Lower leg skin (tissue), 4 donors: ENCODE measurements at regions not wholly inside any gene's neighbourhood (a gene's known extent, or its start where the extent isn't known, plus 50 kb on each side); places are given as distances from the start of the nearest gene placed in this dataset.

Experiments
- DNase-seq, 2 donors: peaks; one replicate each; pipeline ENCODE4 v3.0.0-alpha.2; 2019; ENCODE audit warnings: low spot score in 2 of 2
- H3K4me3 ChIP-seq: fragments of 200-600 bp; sonication (generic); 2 replicates; pipeline ENCODE4 v1.5.1; 2017; ENCODE audit warnings: mild to moderate bottlenecking, low read depth; ENCODE audit not compliant: poor library complexity, severe bottlenecking
- POLR2A ChIP-seq, 2 donors: fragments of 450-650 bp; IDR thresholded peaks; one replicate each; pipeline ENCODE4 v1.6.1; 2016 to 2017; ENCODE audit warnings: antibody characterized with exemption in 2 of 2, mild to moderate bottlenecking in 1 of 2, moderate library complexity in 1 of 2
- WGBS, 2 donors: methylation state at CpG; one replicate each; pipeline ENCODE4 v1.1.5; 2018; 5-methylcytosine and 5-hydroxymethylcytosine counted together
- intact Hi-C: fragments of 100-400 bp; cut with DNase I; formaldehyde crosslinking; loops from one replicate; pipeline ENCODE4 v1.15.0; 2023; ENCODE audit warnings: low total_unique reads
- TF ChIP-seq, protein P1 (sequence below), 3 donors: fragments of 450-650 bp; IDR thresholded peaks; one replicate each; pipeline ENCODE4 v1.5.1; 2016; ENCODE audit warnings: antibody characterized with exemption in 3 of 3, mild to moderate bottlenecking in 3 of 3, moderate library complexity in 2 of 3

DNA sequence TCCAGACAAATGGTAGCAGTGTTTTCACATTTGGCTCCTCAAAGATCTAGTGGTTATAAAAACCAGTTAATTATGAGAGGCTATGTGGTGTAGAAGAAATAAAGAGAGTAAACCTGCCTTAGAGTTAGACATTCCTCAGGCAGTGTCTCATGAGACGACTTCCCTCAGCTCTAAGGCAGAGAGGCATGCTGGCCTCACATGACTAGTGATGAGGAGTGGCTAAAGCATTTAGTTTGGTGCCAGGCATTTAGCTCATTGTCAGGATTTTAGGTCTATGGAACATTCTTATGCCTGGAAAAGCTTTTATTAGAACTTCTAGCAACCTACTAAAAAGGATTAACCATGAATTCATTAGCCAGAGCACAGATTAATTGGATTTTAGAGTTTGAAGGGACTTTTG lies 90.3 kb downstream of the RPRM start:
- intact Hi-C loops: no loop called here
- TF ChIP-seq, protein P1, sequence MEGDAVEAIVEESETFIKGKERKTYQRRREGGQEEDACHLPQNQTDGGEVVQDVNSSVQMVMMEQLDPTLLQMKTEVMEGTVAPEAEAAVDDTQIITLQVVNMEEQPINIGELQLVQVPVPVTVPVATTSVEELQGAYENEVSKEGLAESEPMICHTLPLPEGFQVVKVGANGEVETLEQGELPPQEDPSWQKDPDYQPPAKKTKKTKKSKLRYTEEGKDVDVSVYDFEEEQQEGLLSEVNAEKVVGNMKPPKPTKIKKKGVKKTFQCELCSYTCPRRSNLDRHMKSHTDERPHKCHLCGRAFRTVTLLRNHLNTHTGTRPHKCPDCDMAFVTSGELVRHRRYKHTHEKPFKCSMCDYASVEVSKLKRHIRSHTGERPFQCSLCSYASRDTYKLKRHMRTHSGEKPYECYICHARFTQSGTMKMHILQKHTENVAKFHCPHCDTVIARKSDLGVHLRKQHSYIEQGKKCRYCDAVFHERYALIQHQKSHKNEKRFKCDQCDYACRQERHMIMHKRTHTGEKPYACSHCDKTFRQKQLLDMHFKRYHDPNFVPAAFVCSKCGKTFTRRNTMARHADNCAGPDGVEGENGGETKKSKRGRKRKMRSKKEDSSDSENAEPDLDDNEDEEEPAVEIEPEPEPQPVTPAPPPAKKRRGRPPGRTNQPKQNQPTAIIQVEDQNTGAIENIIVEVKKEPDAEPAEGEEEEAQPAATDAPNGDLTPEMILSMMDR (IDR thresholded peaks at IDR 0.05): no peak
- no peak for TF ChIP-seq POLR2A (IDR thresholded peaks at IDR 0.05)
- 0 to 31% methylated on average over 1 of the region's 1 CpG for WGBS, 2 donors

DNA sequence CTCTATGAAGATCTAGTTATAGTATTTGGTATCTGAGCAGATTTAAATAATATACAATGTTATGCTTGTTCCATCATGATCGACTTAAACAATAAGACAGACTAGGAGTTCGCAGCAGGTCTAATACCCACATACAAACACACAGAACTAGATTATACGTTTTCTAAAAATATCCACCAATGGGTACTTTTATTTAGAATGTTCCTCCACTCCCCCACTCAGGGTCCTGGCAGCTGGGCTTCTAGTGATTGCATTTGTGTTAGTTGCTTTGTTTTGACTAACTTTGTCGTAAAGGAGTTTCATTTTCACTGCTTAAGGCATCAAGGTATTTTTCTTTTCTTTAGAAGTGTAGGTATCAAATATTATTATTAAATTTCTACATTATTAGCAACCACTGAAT lies 91.4 kb downstream of the RPRM start:
- DNase-seq: no peak
- intact Hi-C loops: no loop called here
- TF ChIP-seq, protein P1 (IDR thresholded peaks at IDR 0.05): no peak
- TF ChIP-seq POLR2A (IDR thresholded peaks at IDR 0.05): no peak
- no peak overlapping the region for H3K4me3 ChIP-seq
- WGBS, 2 donors: 86 to 90% methylated on average over 4 of the region's 4 CpGs

More for the DNA sequence above, 90.3 kb downstream of the RPRM start:
- no peak for DNase-seq
- no peak overlapping the region for H3K4me3 ChIP-seq

DNA sequence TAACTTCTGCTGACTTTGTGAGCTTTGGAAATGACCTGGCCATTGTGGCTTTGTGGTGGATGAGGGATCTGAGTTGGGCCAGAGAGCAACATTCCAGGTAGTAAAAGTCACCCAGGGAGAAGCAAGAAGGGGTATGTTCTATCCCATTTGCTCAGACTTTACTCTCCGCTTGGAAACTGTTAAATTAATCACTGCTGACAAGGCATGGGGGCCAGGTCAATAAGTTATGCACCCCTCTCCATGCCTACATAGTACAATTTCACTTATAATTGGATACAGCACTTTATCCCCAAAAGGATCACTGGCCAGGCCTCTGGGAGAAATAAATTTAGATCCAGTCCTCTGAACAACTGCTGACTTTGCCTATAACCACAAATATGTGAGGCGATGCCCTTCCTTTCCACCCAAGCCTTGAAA lies 92.1 kb downstream of the RPRM start:
- intact Hi-C loops: no loop called here
- TF ChIP-seq, protein P1 (IDR thresholded peaks at IDR 0.05): no peak
- no peak for TF ChIP-seq POLR2A (IDR thresholded peaks at IDR 0.05)
- 65 to 76% methylated on average over 2 of the region's 2 CpGs for WGBS, 2 donors
- H3K4me3 ChIP-seq: no peak overlapping the region
- DNase-seq: no peak

DNA sequence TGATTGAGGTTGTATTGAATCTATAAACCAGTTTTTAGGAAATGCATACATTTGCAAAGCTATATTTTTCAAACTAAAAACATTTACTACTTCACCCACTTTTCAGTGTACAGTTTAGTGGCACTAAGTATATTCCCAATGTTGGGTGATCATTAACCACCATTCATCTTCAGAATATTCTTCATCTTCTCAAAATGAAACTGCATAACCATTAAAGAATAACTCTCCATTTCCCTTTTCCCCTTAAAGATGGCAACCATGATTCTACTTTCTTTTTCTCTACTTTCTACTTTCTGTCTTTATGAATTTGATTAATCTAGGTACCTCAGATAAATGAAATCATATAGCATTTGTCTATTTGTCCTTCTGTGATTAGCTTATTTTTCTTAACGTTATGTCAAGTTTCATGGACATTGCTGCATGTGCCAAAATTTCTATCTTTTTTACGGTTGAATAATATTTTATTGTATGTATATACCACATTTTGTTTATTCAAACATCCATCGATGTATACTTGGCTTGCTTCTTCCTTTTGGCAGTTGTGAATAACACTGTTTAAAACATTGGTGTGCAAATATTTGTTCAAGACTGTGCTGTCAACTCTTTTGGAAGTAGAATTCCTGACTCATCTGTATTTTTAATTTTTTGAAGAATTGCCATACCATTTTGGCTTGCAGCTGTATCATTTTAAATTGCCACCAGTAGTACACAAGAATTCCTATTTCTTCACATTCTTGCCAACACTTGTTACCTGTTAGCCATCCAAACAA lies 104.9 kb downstream of the RPRM start:
- H3K4me3 ChIP-seq: no peak overlapping the region
- DNase-seq: no peak
- TF ChIP-seq, protein P1 (IDR thresholded peaks at IDR 0.05): no peak
- no peak for TF ChIP-seq POLR2A (IDR thresholded peaks at IDR 0.05)
- WGBS, 2 donors: 57 to 59% methylated on average over 3 of the region's 3 CpGs
- intact Hi-C loops: no loop called here

DNA sequence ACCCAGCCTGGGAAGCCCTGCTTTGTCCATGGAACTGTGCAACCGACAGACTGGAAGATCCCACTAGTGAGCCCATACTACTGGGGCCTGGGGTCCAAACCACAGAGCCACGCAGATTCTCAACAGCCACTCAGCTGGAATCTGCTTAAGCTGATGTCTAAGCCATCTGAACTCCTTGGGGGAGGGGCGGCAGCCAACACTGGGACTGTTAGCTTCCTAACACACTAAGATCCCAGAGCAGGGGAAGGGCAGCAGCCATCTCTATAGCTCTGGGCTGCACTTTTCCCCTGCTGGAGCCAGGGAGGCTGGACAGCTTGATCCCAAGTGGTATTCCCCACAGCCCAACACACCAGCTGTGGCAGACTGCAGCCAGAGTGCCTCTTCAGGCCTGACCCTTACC lies 118.3 kb downstream of the RPRM start:
- H3K4me3 ChIP-seq: no peak overlapping the region
- intact Hi-C loops: no loop called here
- TF ChIP-seq, protein P1 (IDR thresholded peaks at IDR 0.05): no peak
- TF ChIP-seq POLR2A (IDR thresholded peaks at IDR 0.05): no peak
- WGBS, 2 donors: 82 to 86% methylated on average over 3 of the region's 3 CpGs
- no peak for DNase-seq

DNA sequence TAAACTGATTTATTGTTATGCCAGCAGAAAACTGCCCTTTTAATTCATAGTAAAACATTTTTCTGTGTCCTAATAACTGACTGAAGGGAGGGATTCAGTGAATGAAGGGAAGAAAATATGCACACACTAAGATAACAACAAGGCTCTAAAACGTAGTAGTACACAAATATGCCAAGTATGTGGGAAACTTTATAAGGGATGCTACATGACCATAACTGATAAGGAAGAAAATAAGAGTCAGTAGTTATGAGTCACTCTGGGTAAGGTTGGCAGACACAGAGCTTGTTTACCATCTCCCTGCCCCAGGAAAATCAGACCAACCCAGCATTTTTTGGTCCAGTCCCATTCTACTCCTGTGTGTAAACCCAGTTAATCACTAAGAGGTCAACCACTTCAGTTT lies 124.2 kb downstream of the RPRM start:
- H3K4me3 ChIP-seq: no peak overlapping the region
- 17 to 20% methylated on average over 1 of the region's 1 CpG for WGBS, 2 donors
- DNase-seq: no peak
- no peak for TF ChIP-seq POLR2A (IDR thresholded peaks at IDR 0.05)
- TF ChIP-seq, protein P1 (IDR thresholded peaks at IDR 0.05): no peak
- intact Hi-C loops: no loop called here
